ENCODE measurements at regions not wholly inside any gene's neighbourhood (a gene's known extent, or its start where the extent isn't known, plus 50 kb on each side); places are given as distances from the start of the nearest gene placed in this dataset.

DNA sequence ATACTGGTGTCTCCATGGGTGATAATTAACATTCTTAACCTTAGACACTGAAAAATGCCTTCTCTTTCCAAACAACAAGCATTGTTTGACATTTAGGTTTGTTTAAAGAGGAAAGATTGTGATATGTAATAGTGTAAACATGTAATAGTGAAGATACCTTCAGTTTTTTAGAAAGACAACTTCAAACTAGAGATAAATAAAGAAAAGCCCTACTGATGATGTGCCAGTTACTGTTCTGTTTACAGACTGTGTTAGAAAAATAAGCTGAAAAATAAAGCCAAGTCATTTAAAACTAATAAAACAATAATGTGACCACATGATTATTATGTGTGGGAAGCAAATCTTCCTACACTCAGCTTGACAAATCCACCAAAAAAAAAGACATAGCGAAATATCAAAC, 2035.3 kb upstream of the TENM3 start:
- 74 to 88% (median 85%) methylated on average over 1 of the region's 1 CpG for WGBS, 3 donors
- H3K27ac ChIP-seq (ENCODE audit: low read depth, low read length) = no peak overlapping the region

DNA sequence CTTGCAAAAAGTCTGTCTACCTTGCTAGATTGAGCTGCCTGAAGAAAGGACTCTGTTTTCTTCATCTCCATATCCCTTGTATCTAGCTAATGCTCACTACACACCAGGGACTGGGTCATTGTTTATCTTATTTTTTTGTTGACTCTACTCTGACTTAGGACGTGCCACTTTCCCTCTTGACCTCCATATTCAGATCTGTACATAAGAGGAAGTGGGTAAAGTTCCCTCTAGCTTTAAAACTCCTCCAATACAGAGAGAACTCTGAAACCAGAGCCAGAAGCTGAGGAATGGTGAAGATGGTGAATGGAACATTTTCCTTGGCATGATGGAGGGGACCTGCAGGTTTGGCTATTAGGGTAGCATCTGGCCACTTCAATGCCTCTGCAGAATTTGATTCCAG, 2026.1 kb upstream of the TENM3 start:
- no peak overlapping the region for H3K27ac ChIP-seq (ENCODE audit: low read depth, low read length)
- 32 to 34% (median 33%) methylated on average over 1 of the region's 1 CpG for WGBS, 3 donors

DNA sequence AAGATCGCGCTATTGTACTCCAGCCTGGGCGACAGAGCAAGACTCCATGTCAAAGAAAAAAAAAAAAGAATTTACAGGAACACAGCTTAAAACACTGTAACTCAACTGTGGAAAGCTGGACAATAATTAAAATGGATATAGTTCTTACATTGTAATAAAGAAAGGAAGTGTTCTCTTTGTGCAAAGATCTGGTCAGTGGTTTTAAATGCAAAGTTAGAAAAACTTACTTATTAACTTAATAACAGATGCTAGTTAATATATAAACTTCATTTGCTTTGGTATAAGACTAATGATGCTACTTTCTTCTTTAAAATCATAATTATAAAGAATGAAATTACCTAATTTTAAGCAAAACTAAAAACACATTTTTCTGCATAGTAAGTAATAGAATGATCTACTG, 2024.1 kb upstream of the TENM3 start:
- no peak overlapping the region for H3K27ac ChIP-seq (ENCODE audit: low read depth, low read length)
- WGBS, 3 donors = 94 to 95% (median 95%) methylated on average over 3 of the region's 3 CpGs

DNA sequence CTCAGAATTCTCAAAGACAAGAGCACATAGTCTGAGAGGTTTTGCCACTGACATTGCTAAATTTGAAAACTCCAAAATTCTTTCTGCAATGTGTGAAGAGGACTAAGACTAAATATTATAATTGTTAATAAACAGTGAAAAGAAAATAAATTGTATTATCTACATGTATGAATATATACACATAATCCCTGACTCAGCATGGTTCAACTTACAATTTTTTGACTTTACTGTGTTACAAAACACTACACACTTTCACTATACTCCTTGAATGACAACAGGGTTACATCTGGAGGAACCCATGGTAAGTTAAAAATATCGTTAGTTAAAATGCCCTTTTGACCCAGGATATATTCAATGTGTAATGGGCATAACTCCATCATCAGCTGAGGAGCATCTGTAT, 2017.2 kb upstream of the TENM3 start:
- H3K27ac ChIP-seq (ENCODE audit: low read depth, low read length) = no peak overlapping the region
- 60 to 65% (median 64%) methylated on average over 1 of the region's 1 CpG for WGBS, 3 donors

DNA sequence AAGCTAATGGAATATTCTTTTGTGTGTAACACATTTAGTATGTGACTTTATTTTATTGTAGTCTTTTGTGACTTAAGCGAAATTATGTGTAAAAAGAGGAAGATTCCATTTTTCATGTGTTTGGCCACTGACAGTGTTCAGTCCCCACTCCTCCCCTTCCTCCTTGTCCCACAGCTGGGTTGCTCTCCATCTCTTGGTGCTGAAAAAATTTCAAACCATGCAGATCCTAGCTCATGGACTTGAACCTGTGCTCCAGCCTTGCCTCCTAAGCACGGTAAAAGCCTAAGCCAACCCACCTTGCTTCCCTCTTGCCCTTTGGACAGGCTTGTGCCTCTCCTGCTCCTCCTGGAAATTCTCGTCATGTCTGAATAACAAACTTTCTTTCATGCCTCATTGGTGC, 2008.5 kb upstream of the TENM3 start:
- 56 to 79% (median 75%) methylated on average over 3 of the region's 3 CpGs for WGBS, 3 donors
- no peak overlapping the region for H3K27ac ChIP-seq (ENCODE audit: low read depth, low read length)

DNA sequence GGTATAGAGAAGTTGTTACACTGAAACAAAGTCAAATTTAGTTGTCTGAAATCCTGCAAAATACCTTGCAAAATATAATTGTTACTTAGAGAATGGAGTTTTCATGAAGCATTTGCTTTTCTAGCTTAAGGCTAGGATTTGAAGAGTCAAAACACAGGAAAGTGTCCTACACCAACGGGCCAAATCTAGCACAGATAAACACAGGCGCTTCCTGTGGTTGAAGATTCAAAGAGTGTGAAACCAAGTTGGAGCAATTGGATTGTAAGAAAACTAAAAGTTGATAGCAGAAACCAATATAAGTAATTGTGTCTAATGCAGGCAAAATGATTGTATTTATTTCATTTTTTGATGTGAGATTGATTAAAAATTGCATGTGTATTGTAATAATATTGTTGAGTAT, 2002.5 kb upstream of the TENM3 start:
- 36 to 82% (median 46%) methylated on average over 2 of the region's 2 CpGs for WGBS, 3 donors
- no peak overlapping the region for H3K27ac ChIP-seq (ENCODE audit: low read depth, low read length)

DNA sequence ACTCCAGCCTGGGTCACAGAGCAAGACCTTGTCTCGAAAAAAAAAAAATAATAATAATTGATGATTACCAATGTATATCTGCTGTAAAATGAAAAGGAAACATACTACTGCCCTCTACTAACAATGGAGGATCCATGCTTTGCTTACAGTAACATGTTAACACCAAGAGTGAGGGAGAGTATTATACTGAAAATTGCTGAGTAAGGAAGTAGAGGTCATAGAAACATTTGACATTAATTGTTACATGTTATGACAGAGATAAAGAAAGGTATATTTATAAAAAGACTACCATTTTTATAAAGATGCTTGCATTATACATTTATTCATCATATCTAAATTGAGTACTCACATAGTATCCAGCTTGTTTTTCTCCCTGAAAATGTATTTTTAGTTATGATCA, 1989.8 kb upstream of the TENM3 start:
- 70 to 94% (median 85%) methylated on average over 1 of the region's 1 CpG for WGBS, 3 donors
- no peak overlapping the region for H3K27ac ChIP-seq (ENCODE audit: low read depth, low read length)

DNA sequence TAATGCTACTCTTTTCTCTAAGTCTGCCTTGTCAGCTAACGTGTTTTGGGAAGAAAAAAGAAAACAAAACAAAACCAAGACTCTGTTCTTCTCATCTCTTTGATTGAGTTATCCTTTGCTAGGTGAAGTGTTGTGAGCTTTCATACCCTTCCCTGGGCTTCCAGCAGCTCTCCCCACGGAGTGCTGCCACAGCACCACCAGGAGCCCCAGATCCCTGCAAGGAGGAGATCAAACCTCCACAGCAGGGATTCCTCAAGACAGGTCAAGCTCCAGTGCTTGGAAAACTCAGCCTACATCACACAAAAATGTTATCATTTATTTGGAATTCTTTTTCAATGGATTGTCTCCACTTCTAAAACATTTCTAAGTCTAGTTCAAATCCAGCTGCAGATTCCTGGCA, 1981.9 kb upstream of the TENM3 start:
- WGBS, 3 donors = 45 to 55% (median 48%) methylated on average over 2 of the region's 2 CpGs
- no peak overlapping the region for H3K27ac ChIP-seq (ENCODE audit: low read depth, low read length)

DNA sequence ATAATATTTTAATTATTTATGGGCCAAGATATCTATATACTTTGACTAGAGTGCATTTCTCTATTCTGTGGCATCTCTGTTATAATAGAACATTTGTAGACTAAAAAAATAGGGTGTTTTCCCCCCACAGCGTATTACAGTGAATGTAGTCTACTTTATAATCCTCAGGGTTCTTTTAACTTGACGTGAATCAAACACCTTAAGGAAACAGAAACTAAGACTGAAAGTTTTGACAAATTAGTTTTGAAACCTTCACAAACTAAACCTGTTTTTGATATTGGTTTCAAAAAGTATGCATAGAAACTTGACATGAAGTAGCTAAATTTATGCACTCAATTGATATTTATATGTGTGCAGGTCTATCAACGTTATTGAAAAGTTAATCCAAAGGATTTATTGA, 1963.1 kb upstream of the TENM3 start:
- H3K27ac ChIP-seq (ENCODE audit: low read depth, low read length) = no peak overlapping the region
- WGBS, 3 donors = 59 to 82% (median 77%) methylated on average over 3 of the region's 3 CpGs

DNA sequence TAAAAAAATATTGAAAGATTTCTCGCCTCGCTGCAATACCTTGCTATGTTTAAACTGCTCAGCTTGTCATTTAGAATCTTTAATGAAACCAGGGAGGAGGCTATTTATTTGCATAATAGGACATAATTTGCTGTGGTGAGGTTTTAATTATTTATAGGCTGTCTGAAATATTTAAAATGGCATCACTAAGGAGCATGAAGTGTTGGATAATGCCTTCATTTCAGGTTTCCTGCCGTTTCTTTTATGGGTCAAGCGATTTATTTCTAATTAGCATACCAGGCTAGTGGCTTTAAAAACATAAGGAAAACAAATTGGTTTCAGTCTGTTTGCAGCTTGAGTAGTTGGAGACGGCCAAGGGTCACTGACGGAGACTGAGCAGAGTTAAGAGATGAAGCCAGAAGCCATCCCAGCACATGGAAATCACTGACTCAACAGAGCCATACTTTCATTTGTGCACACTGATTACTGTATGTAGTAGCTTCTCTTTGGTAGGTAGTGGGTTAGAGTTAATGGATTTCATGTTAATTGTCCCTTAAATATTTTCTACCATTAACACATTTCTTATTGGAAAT, 1962.4 kb upstream of the TENM3 start:
- no peak overlapping the region for H3K27ac ChIP-seq (ENCODE audit: low read depth, low read length)
- 69 to 77% (median 77%) methylated on average over 6 of the region's 6 CpGs for WGBS, 3 donors

DNA sequence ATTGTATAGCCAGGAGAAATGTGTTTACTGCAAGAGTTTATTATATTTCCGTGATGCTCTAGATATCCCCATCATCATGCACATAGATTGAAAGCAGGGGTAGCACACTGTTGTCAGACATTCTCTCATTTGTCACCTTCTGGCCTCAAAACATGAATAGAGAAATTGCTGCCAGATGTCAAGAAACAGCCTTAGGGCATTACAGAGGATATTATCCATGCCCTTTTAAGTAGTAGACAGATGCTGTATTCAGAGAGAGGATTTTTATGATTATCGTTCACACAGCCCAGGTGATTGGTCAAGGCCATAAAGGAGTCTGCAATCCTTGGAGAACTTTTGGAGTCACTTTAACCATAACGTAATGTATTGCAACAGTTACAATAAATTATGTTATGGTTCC, 1961.5 kb upstream of the TENM3 start:
- no peak overlapping the region for H3K27ac ChIP-seq (ENCODE audit: low read depth, low read length)
- WGBS, 3 donors = 60 to 82% (median 71%) methylated on average over 3 of the region's 3 CpGs

DNA sequence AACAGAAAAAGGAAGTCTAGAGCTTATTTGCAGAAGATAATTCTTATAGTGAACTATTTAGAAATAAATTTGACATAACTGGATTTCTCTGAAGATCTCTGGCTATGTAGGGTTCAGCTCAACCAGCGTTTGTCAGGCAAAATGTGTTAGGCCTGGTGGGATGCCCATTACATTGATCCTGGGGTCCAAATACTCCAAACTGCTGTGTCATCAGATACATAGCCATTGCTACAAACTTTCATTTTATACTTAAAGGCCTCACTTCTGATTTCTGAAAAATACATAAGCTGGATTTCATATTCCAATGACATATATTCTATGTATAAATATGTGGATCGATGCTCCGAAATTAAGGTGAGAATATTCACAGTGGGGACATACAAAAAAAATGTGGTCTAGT, 1958.9 kb upstream of the TENM3 start:
- 50 to 81% (median 71%) methylated on average over 3 of the region's 3 CpGs for WGBS, 3 donors
- no peak overlapping the region for H3K27ac ChIP-seq (ENCODE audit: low read depth, low read length)

DNA sequence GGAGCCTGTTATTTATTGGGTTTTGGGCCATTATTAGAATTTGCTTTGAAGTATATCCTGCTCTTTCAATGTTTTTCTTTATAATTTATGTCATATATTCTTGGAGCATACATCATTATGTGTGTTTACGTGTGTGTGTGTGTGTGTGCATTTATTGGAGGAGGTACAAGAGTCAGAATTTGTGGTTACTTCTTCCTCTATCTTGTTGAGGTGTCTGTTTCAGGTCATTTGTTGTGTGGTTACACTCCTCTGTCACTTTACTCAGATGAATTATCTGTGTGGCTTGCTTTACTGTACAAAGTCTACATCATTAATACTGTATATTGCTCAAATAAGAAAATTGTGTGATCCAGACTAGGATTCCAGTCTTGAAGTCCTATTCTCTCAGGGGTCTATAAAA, 1957.4 kb upstream of the TENM3 start:
- H3K27ac ChIP-seq (ENCODE audit: low read depth, low read length) = no peak overlapping the region
- 67 to 75% (median 73%) methylated on average over 1 of the region's 1 CpG for WGBS, 3 donors

DNA sequence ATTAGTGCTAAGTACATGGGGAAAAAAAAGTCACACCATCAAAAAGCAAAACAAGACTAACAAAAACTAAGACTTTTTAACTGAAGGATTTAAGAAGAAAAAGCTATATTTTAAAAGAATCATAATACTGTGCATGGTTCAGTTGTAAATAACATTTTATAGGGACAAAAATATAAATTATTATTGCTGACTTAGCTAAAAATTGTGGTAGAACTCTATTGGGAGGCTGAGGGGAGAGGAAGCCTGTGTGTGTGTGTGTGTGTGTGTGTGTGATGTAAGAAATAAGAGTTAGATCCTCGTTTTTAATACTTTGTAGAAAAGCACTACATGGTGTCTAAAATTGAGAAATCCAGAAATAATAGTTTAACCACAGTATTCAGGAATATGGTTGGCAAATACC, 1950.9 kb upstream of the TENM3 start:
- H3K27ac ChIP-seq (ENCODE audit: low read depth, low read length) = no peak overlapping the region
- WGBS, 3 donors = 21 to 49% (median 36%) methylated on average over 1 of the region's 1 CpG

DNA sequence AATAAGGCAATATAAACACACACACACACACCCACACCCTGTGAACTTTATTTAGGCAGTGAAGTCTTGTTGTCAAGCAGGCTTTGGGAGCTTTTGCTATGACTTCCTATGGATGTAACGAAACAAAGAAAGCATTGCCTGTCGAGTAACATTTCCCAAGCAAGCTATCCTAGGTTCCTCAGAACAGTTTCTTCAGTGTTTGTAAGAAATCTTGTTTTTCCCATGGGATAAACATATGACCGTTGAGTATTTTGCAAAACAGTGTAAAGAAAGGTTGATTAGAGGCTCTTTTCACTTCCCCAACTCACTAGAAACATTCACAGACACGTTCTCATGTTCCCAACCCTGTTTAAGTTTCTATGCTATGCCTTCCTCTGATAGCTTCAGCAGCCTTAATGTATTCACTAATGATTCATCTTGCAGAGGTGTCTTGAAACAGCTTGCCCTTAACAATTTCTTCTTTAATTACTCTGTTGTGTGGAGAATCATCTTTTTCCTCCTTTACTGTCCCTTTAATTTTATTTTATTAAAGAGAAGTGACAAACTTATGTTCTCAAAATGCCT, 1947.1 kb upstream of the TENM3 start:
- WGBS, 3 donors = 49 to 54% (median 50%) methylated on average over 4 of the region's 4 CpGs
- H3K27ac ChIP-seq (ENCODE audit: low read depth, low read length) = no peak overlapping the region

DNA sequence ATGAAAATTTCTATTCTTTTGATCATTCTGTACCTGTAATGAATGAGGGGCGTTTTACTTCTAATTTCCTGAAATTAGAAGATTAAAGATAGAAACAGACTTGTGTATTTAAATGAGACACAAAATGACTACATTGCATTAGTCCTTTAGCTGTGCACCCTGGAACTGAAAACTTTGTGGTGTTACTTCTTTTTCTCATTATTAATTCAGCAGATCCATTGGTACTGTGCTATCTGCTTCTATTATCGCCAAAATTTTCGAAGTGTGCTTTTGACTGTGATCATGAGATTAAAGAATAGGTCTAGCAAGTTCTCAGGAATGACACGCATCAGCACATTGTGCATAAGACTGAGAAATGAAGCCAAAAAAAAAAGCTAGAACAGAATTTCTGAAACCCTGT, 1938.9 kb upstream of the TENM3 start:
- H3K27ac ChIP-seq (ENCODE audit: low read depth, low read length) = no peak overlapping the region
- 37 to 60% (median 48%) methylated on average over 4 of the region's 4 CpGs for WGBS, 3 donors

DNA sequence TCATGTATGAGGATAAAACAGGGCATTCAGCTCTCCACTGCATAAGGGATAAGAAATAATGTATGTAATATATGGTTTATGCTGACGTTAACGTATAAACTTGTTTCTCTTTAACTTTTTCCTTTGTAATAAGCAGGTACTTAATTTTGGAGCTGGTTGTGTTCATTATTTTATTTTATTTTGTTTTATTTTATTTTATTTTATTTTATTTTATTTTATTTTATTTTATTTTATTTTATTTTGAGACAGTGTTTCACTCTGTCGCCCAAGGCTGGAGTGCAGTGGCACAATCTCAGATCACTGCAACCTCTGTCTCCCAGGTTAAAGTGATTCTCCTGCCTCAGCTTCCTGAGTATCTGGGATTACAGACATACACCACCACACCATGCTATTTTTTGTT, 1932.6 kb upstream of the TENM3 start:
- no peak overlapping the region for H3K27ac ChIP-seq (ENCODE audit: low read depth, low read length)
- 93 to 99% (median 94%) methylated on average over 3 of the region's 3 CpGs for WGBS, 3 donors

DNA sequence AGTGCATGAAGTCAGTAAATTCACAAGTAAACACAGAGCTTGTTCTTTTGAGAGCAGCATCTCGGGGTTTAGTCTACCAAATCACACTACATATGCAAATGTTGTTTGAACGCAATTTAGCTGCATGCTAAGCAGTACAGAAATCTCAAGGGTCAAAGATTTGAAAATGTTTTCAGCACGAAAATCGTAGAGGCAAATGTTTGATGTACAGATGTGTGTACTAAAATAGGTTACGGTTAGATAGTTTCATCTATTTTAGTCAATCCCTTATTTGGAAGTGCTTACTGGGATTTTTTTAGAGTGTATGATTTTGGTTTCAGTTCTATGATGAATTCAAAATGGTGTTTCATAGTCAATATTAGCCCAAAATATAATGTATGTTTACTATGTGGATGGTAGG, 1928.2 kb upstream of the TENM3 start:
- 60 to 70% (median 62%) methylated on average over 5 of the region's 5 CpGs for WGBS, 3 donors

DNA sequence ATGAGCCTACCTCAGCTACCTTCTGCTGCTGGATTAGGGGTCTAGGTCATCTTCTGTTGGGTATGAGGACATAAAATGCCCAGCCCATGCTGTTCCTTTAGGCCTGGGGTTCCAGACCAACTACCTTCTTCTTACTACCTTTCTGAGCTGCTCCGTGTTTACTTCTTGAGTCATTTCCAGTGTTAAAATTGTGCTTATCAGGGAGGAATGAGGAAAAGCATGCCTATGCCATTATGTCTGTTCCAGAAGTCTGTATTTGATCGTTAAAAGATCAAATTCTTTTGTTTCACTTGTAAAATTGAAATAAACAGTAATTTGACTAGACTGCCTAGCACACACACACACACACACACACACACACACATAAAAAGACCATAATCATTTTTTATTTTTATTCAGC, 1912.7 kb upstream of the TENM3 start:
- H3K27ac ChIP-seq (ENCODE audit: low read depth, low read length) = no peak overlapping the region
- WGBS, 3 donors = 63 to 79% (median 64%) methylated on average over 2 of the region's 2 CpGs

More for the DNA sequence above, 1928.2 kb upstream of the TENM3 start:
- H3K27ac ChIP-seq (ENCODE audit: low read depth, low read length) = no peak overlapping the region

DNA sequence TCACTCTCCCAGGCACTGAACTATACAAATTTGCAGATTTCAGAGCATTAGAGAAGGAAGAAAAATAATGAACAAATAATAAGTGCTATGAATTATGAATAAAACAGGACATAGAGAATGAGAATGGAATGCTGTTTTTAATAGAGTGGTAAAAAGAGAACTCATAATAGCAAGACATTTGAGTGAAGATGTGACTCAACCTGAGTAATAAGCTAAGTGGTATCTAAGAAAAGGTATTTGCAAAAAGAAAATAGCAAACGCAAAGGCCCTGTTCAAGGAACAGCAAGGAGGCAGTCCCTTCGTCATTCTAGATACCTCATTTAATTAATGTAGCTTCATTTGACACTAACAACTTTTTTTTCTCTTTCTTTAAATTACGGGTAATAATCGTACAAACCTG, 1910.0 kb upstream of the TENM3 start:
- 87 to 93% (median 88%) methylated on average over 4 of the region's 4 CpGs for WGBS, 3 donors
- no peak overlapping the region for H3K27ac ChIP-seq (ENCODE audit: low read depth, low read length)

DNA sequence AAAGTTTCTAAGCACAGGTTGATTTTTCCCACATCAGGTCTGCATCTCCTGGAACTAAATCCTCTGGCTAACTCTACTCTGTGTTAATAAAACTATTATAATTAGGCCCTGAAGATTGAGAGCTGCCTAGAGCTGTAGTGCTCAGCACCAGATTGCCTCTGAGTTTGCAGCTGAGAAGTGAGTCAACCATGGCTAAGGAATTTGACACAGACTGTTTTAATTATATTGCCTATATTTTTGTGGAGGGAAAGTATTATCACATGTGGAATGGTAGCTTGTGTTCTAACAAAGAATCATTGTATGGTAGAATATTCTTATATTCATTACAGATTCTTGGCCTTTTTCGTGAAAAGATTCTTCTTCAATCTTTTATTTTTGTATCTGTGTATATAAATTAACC, 1907.6 kb upstream of the TENM3 start:
- 0 to 82% (median 44%) methylated on average over 1 of the region's 1 CpG for WGBS, 3 donors
- no peak overlapping the region for H3K27ac ChIP-seq (ENCODE audit: low read depth, low read length)
